ENCODE measurements at regions not wholly inside any gene's neighbourhood (a gene's known extent, or its start where the extent isn't known, plus 50 kb on each side); places are given as distances from the start of the nearest gene placed in this dataset.

- no peaks in the 10 kb centered on the region for H3K27me3 ChIP-seq (ENCODE audit: control insufficient read depth, insufficient read depth, low read length)
- DNase-seq (no peak), ATAC-seq (ENCODE audit: low read depth in 2 of 2) (no peak)
- H3K27ac Mint-ChIP-seq = no peak overlapping the region
- no peaks in the 10 kb centered on the region for H3K36me3 ChIP-seq (ENCODE audit: control insufficient read depth, insufficient read depth, low read length)
- H3K9me3 Mint-ChIP-seq = peaks cover 0 to 22% (median 7%) of the 10 kb centered on the region in 7 donors
- H3K4me3 Mint-ChIP-seq = no peak overlapping the region
- no peaks in the 10 kb centered on the region for H3K4me1 Mint-ChIP-seq
- no peaks in the 10 kb centered on the region for H3K4me1 ChIP-seq (ENCODE audit: control insufficient read depth, insufficient read depth, low read length, poor library complexity, severe bottlenecking)
- no peak overlapping the region for H3K27ac ChIP-seq (ENCODE audit: insufficient read depth, low read length, poor library complexity, severe bottlenecking)
- no peaks in the 10 kb centered on the region for H3K27me3 Mint-ChIP-seq
- H3K4me3 ChIP-seq (ENCODE audit: low read depth, low read length) = no peak overlapping the region
- H3K36me3 Mint-ChIP-seq = peaks cover 5% of the 10 kb centered on the region
- H3K9me3 ChIP-seq (ENCODE audit: control insufficient read depth in 2 of 2, low read length in 2 of 2) = peaks cover 0 to 3% of the 10 kb centered on the region in 2 experiments
These were observed 566.2 kb upstream of the NOX3 start for GRCh38 chr6:156021746-156022396.

GRCh38 chr6:156017838-156018237, 562.2 kb upstream of the NOX3 start:
- no peak overlapping the region for H3K27ac Mint-ChIP-seq
- DNase-seq = no peak
- H3K4me1 ChIP-seq (ENCODE audit: control insufficient read depth, insufficient read depth, low read length, poor library complexity, severe bottlenecking) = no peaks in the 10 kb centered on the region
- H3K27me3 ChIP-seq (ENCODE audit: control insufficient read depth, insufficient read depth, low read length) = no peaks in the 10 kb centered on the region
- H3K9me3 ChIP-seq (ENCODE audit: control insufficient read depth in 2 of 2, low read length in 2 of 2) = no peaks in the 10 kb centered on the region
- ATAC-seq (ENCODE audit: low read depth in 2 of 2) = no peak
- no peak overlapping the region for H3K27ac ChIP-seq (ENCODE audit: insufficient read depth, low read length, poor library complexity, severe bottlenecking)
- no peaks in the 10 kb centered on the region for H3K36me3 Mint-ChIP-seq
- H3K4me3 ChIP-seq (ENCODE audit: low read depth, low read length) = no peak overlapping the region
- peaks cover 12% of the 10 kb centered on the region for H3K27me3 Mint-ChIP-seq
- H3K36me3 ChIP-seq (ENCODE audit: control insufficient read depth, insufficient read depth, low read length) = no peaks in the 10 kb centered on the region
- H3K4me3 Mint-ChIP-seq = no peak overlapping the region
- peaks cover 0 to 19% (median 2%) of the 10 kb centered on the region in 4 donors for H3K4me1 Mint-ChIP-seq
- peaks cover 0 to 8% (median 2%) of the 10 kb centered on the region in 7 donors for H3K9me3 Mint-ChIP-seq

GRCh38 chr6:156016186-156016976, 560.7 kb upstream of the NOX3 start:
- Histone ChIP-seq H3K27me3 (ENCODE audit: control insufficient read depth, insufficient read depth, low read length) (no peaks in the 10 kb centered on the region), H3K36me3 (ENCODE audit: control insufficient read depth, insufficient read depth, low read length) (no peaks in the 10 kb centered on the region), H3K4me3 (ENCODE audit: low read depth, low read length) (no peak overlapping the region), H3K4me1 (ENCODE audit: control insufficient read depth, insufficient read depth, low read length, poor library complexity, severe bottlenecking) (no peaks in the 10 kb centered on the region), H3K9me3 (ENCODE audit: control insufficient read depth in 2 of 2, low read length in 2 of 2) (no peaks in the 10 kb centered on the region), H3K27ac (ENCODE audit: insufficient read depth, low read length, poor library complexity, severe bottlenecking) (no peak overlapping the region)
- H3K36me3 Mint-ChIP-seq = no peaks in the 10 kb centered on the region
- peaks cover 0 to 6% (median 1%) of the 10 kb centered on the region in 7 donors for H3K9me3 Mint-ChIP-seq
- no peak overlapping the region for H3K27ac Mint-ChIP-seq
- no peak for ATAC-seq (ENCODE audit: low read depth in 2 of 2)
- no peak for DNase-seq
- peaks cover 0 to 19% (median 2%) of the 10 kb centered on the region in 4 donors for H3K4me1 Mint-ChIP-seq
- H3K4me3 Mint-ChIP-seq = no peak overlapping the region
- peaks cover 12% of the 10 kb centered on the region for H3K27me3 Mint-ChIP-seq

GRCh38 chr6:156013155-156013554, 557.5 kb upstream of the NOX3 start:
- H3K9me3 Mint-ChIP-seq = peaks cover 0 to 6% (median 1%) of the 10 kb centered on the region in 7 donors
- H3K36me3 Mint-ChIP-seq = no peaks in the 10 kb centered on the region
- H3K4me1 Mint-ChIP-seq = peaks cover 0 to 19% (median 2%) of the 10 kb centered on the region in 4 donors
- peak overlapping the region in 1 of 3 donors; percentile 80 for H3K27ac Mint-ChIP-seq
- no peak for ATAC-seq (ENCODE audit: low read depth in 2 of 2)
- DNase-seq = peak in 1 of 3 donors; percentile 20
- Histone ChIP-seq H3K36me3 (ENCODE audit: control insufficient read depth, insufficient read depth, low read length) (no peaks in the 10 kb centered on the region), H3K9me3 (ENCODE audit: control insufficient read depth in 2 of 2, low read length in 2 of 2) (no peaks in the 10 kb centered on the region), H3K4me1 (ENCODE audit: control insufficient read depth, insufficient read depth, low read length, poor library complexity, severe bottlenecking) (no peaks in the 10 kb centered on the region), H3K27me3 (ENCODE audit: control insufficient read depth, insufficient read depth, low read length) (no peaks in the 10 kb centered on the region), H3K27ac (ENCODE audit: insufficient read depth, low read length, poor library complexity, severe bottlenecking) (no peak overlapping the region), H3K4me3 (ENCODE audit: low read depth, low read length) (no peak overlapping the region)
- H3K4me3 Mint-ChIP-seq = peak overlapping the region in 1 of 4 donors; percentile 5
- H3K27me3 Mint-ChIP-seq = peaks cover 12% of the 10 kb centered on the region

- H3K4me3 ChIP-seq (ENCODE audit: low read depth, low read length) = no peak overlapping the region
- Mint-ChIP-seq H3K4me3 (no peak overlapping the region), H3K27ac (no peak overlapping the region), H3K36me3 (no peaks in the 10 kb centered on the region), H3K4me1 (peaks cover 0 to 17% (median 2%) of the 10 kb centered on the region in 4 donors), H3K27me3 (peaks cover 1% of the 10 kb centered on the region), H3K9me3 (peaks cover 0 to 7% (median 0%) of the 10 kb centered on the region in 7 donors)
- no peaks in the 10 kb centered on the region for H3K36me3 ChIP-seq (ENCODE audit: control insufficient read depth, insufficient read depth, low read length)
- DNase-seq (no peak), ATAC-seq (ENCODE audit: low read depth in 2 of 2) (no peak)
- no peak overlapping the region for H3K27ac ChIP-seq (ENCODE audit: insufficient read depth, low read length, poor library complexity, severe bottlenecking)
- no peaks in the 10 kb centered on the region for H3K27me3 ChIP-seq (ENCODE audit: control insufficient read depth, insufficient read depth, low read length)
- no peaks in the 10 kb centered on the region for H3K4me1 ChIP-seq (ENCODE audit: control insufficient read depth, insufficient read depth, low read length, poor library complexity, severe bottlenecking)
- no peaks in the 10 kb centered on the region for H3K9me3 ChIP-seq (ENCODE audit: control insufficient read depth in 2 of 2, low read length in 2 of 2)
These were observed 554.0 kb upstream of the NOX3 start for GRCh38 chr6:156009656-156010055.

GRCh38 chr6:156004796-156005195, 549.2 kb upstream of the NOX3 start:
- no peak overlapping the region for H3K4me3 Mint-ChIP-seq
- DNase-seq (no peak), ATAC-seq (ENCODE audit: low read depth in 2 of 2) (no peak)
- no peaks in the 10 kb centered on the region for H3K4me1 ChIP-seq (ENCODE audit: control insufficient read depth, insufficient read depth, low read length, poor library complexity, severe bottlenecking)
- H3K36me3 Mint-ChIP-seq = no peaks in the 10 kb centered on the region
- no peaks in the 10 kb centered on the region for H3K36me3 ChIP-seq (ENCODE audit: control insufficient read depth, insufficient read depth, low read length)
- no peaks in the 10 kb centered on the region for H3K9me3 ChIP-seq (ENCODE audit: control insufficient read depth in 2 of 2, low read length in 2 of 2)
- H3K9me3 Mint-ChIP-seq = peaks cover 0 to 4% (median 0%) of the 10 kb centered on the region in 7 donors
- H3K4me3 ChIP-seq (ENCODE audit: low read depth, low read length) = no peak overlapping the region
- no peaks in the 10 kb centered on the region for H3K4me1 Mint-ChIP-seq
- no peak overlapping the region for H3K27ac ChIP-seq (ENCODE audit: insufficient read depth, low read length, poor library complexity, severe bottlenecking)
- H3K27ac Mint-ChIP-seq = no peak overlapping the region
- no peaks in the 10 kb centered on the region for H3K27me3 ChIP-seq (ENCODE audit: control insufficient read depth, insufficient read depth, low read length)
- H3K27me3 Mint-ChIP-seq = no peaks in the 10 kb centered on the region

GRCh38 chr6:155996151-155996550, 540.5 kb upstream of the NOX3 start:
- no peak overlapping the region for H3K4me3 Mint-ChIP-seq
- H3K9me3 Mint-ChIP-seq = peaks cover 0 to 10% (median 0%) of the 10 kb centered on the region in 7 donors
- ATAC-seq (ENCODE audit: low read depth in 2 of 2) (no peak), DNase-seq (no peak)
- no peak overlapping the region for H3K27ac Mint-ChIP-seq
- no peaks in the 10 kb centered on the region for H3K4me1 Mint-ChIP-seq
- Histone ChIP-seq H3K27me3 (ENCODE audit: control insufficient read depth, insufficient read depth, low read length) (no peaks in the 10 kb centered on the region), H3K27ac (ENCODE audit: insufficient read depth, low read length, poor library complexity, severe bottlenecking) (no peak overlapping the region), H3K36me3 (ENCODE audit: control insufficient read depth, insufficient read depth, low read length) (no peaks in the 10 kb centered on the region), H3K4me1 (ENCODE audit: control insufficient read depth, insufficient read depth, low read length, poor library complexity, severe bottlenecking) (no peaks in the 10 kb centered on the region), H3K4me3 (ENCODE audit: low read depth, low read length) (no peak overlapping the region), H3K9me3 (ENCODE audit: control insufficient read depth in 2 of 2, low read length in 2 of 2) (no peaks in the 10 kb centered on the region)
- no peaks in the 10 kb centered on the region for H3K27me3 Mint-ChIP-seq
- H3K36me3 Mint-ChIP-seq = no peaks in the 10 kb centered on the region

Data from CD4-positive, CD25-positive, alpha-beta regulatory T cell (primary cell).